NT2/D1 (cell line): ENCODE measurements at regions not wholly inside any gene's neighbourhood (a gene's known extent, or its start where the extent isn't known, plus 50 kb on each side); places are given as distances from the start of the nearest gene placed in this dataset.

ENCODE experiments used
- DNase-seq: peaks from one replicate; pipeline ENCODE4 v3.0.0-alpha.2; 2011; ENCODE audit warnings: low read depth, low spot score
- H3K27me3 ChIP-seq: 2 replicates; pipeline ENCODE4 v1.6.0; 2011; ENCODE audit warnings: mild to moderate bottlenecking; ENCODE audit not compliant: insufficient read length, insufficient read depth
- H3K36me3 ChIP-seq: 2 replicates; pipeline ENCODE4 v1.6.1; 2011; ENCODE audit warnings: mild to moderate bottlenecking, low read length, mixed read lengths; ENCODE audit not compliant: insufficient read depth, insufficient read length
- H3K4me1 ChIP-seq: 2 replicates; pipeline ENCODE4 v1.5.1; 2011; ENCODE audit not compliant: insufficient read depth, insufficient read length
- H3K4me3 ChIP-seq: 2 replicates; pipeline ENCODE4 v1.5.1; 2011; ENCODE audit warnings: low read depth; ENCODE audit not compliant: insufficient read length
- H3K9ac ChIP-seq: 2 replicates; pipeline ENCODE4 v1.6.0; 2011; ENCODE audit warnings: low read depth; ENCODE audit not compliant: insufficient read length
- H3K9me3 ChIP-seq: 2 replicates; pipeline ENCODE4 v1.5.1; 2011; ENCODE audit warnings: mild to moderate bottlenecking, low read length; ENCODE audit not compliant: insufficient read depth
- SUZ12 ChIP-seq: IDR thresholded peaks from 2 replicates; pipeline ENCODE4 v1.6.1; 2011; ENCODE audit not compliant: insufficient read length, insufficient read depth; ENCODE audit errors: extremely low read depth
- YY1 ChIP-seq: IDR thresholded peaks from 2 replicates; pipeline ENCODE4 v1.6.1; 2011; ENCODE audit not compliant: insufficient read length, insufficient read depth
- ZNF274 ChIP-seq: IDR thresholded peaks from 2 replicates; pipeline ENCODE4 v1.6.1; 2011; ENCODE audit warnings: mild to moderate bottlenecking, low read depth, low read length

GRCh38 chr3:180117381-180118163, 80.8 kb upstream of the PEX5L start:
- Histone ChIP-seq H3K4me1 (no peaks in the 10 kb centered on the region), H3K9ac (no peak overlapping the region), H3K4me3 (no peak overlapping the region), H3K36me3 (no peaks in the 10 kb centered on the region), H3K9me3 (no peaks in the 10 kb centered on the region), H3K27me3 (no peaks in the 10 kb centered on the region)
- TF ChIP-seq SUZ12 (no peak), ZNF274 (no peak), YY1 (no peak)
- DNase-seq: no peak

GRCh38 chr3:180119567-180119966, 82.8 kb upstream of the PEX5L start:
- no peak for TF ChIP-seq SUZ12
- no peak for DNase-seq
- peaks cover 10% of the 10 kb centered on the region; the same call in 1 of the 2 replicates for H3K9me3 ChIP-seq
- no peaks in the 10 kb centered on the region for H3K4me1 ChIP-seq
- H3K4me3 ChIP-seq: no peak overlapping the region
- no peaks in the 10 kb centered on the region for H3K27me3 ChIP-seq
- no peak overlapping the region for H3K9ac ChIP-seq
- H3K36me3 ChIP-seq: no peaks in the 10 kb centered on the region

GRCh38 chr3:180123928-180124327, 87.2 kb upstream of the PEX5L start:
- no peak for DNase-seq
- H3K9ac ChIP-seq: no peak overlapping the region
- no peaks in the 10 kb centered on the region for H3K4me1 ChIP-seq
- no peak overlapping the region for H3K4me3 ChIP-seq
- TF ChIP-seq YY1 (no peak), SUZ12 (no peak), ZNF274 (no peak)
- no peaks in the 10 kb centered on the region for H3K36me3 ChIP-seq
- peaks cover 17% of the 10 kb centered on the region for H3K9me3 ChIP-seq
- H3K27me3 ChIP-seq: no peaks in the 10 kb centered on the region

- H3K9ac ChIP-seq: no peak overlapping the region
- no peak for DNase-seq
- no peaks in the 10 kb centered on the region for H3K36me3 ChIP-seq
- H3K27me3 ChIP-seq: no peaks in the 10 kb centered on the region
- no peak overlapping the region for H3K4me3 ChIP-seq
- TF ChIP-seq SUZ12: no peak
- TF ChIP-seq YY1: no peak
- TF ChIP-seq ZNF274: no peak
- peaks cover 9% of the 10 kb centered on the region for H3K9me3 ChIP-seq
- no peaks in the 10 kb centered on the region for H3K4me1 ChIP-seq
These were observed 94.4 kb upstream of the PEX5L start for GRCh38 chr3:180131169-180131568.

- Histone ChIP-seq H3K27me3 (no peaks in the 10 kb centered on the region), H3K36me3 (no peaks in the 10 kb centered on the region), H3K9ac (no peak overlapping the region), H3K4me3 (no peak overlapping the region), H3K9me3 (no peaks in the 10 kb centered on the region), H3K4me1 (no peaks in the 10 kb centered on the region)
- no peak for DNase-seq
- TF ChIP-seq SUZ12: no peak
- TF ChIP-seq YY1: no peak
- TF ChIP-seq ZNF274: no peak
These were observed 98.4 kb upstream of the PEX5L start for GRCh38 chr3:180135101-180135500.

GRCh38 chr3:180138871-180139270, 102.1 kb upstream of the PEX5L start:
- no peak overlapping the region for H3K4me3 ChIP-seq
- TF ChIP-seq YY1 (no peak), SUZ12 (no peak)
- H3K27me3 ChIP-seq: no peaks in the 10 kb centered on the region
- H3K9ac ChIP-seq: no peak overlapping the region
- no peak for DNase-seq
- H3K4me1 ChIP-seq: no peaks in the 10 kb centered on the region
- no peaks in the 10 kb centered on the region for H3K36me3 ChIP-seq
- no peaks in the 10 kb centered on the region for H3K9me3 ChIP-seq

- DNase-seq: no peak
- no peak overlapping the region for H3K9ac ChIP-seq
- H3K36me3 ChIP-seq: no peaks in the 10 kb centered on the region
- no peak for TF ChIP-seq SUZ12
- TF ChIP-seq YY1: no peak
- TF ChIP-seq ZNF274: no peak
- no peaks in the 10 kb centered on the region for H3K4me1 ChIP-seq
- no peaks in the 10 kb centered on the region for H3K9me3 ChIP-seq
- H3K27me3 ChIP-seq: no peaks in the 10 kb centered on the region
- no peak overlapping the region for H3K4me3 ChIP-seq
These were observed 105.3 kb upstream of the PEX5L start for GRCh38 chr3:180142041-180142440.

- no peak overlapping the region for H3K4me3 ChIP-seq
- DNase-seq: no peak
- H3K4me1 ChIP-seq: no peaks in the 10 kb centered on the region
- no peak for TF ChIP-seq YY1
- TF ChIP-seq ZNF274: no peak
- TF ChIP-seq SUZ12: no peak
- no peaks in the 10 kb centered on the region for H3K9me3 ChIP-seq
- H3K9ac ChIP-seq: no peak overlapping the region
- no peaks in the 10 kb centered on the region for H3K36me3 ChIP-seq
- no peaks in the 10 kb centered on the region for H3K27me3 ChIP-seq
These were observed 105.7 kb upstream of the PEX5L start for GRCh38 chr3:180142472-180142871.
